Kidney epithelial cell (primary cell): ENCODE measurements at regions not wholly inside any gene's neighbourhood (a gene's known extent, or its start where the extent isn't known, plus 50 kb on each side); places are given as distances from the start of the nearest gene placed in this dataset.

ENCODE experiments used
- DNase-seq: peaks from one replicate; pipeline ENCODE4 v3.0.0-alpha.2; 2010; ENCODE audit warnings: low read depth
- H3K27me3 ChIP-seq: 2 replicates; pipeline ENCODE4 v1.6.0; 2011; ENCODE audit warnings: low read length; ENCODE audit not compliant: control insufficient read depth, insufficient read depth
- H3K36me3 ChIP-seq: 2 replicates; pipeline ENCODE4 v1.5.1; 2011; ENCODE audit warnings: low read length; ENCODE audit not compliant: control insufficient read depth, insufficient read depth
- H3K4me3 ChIP-seq: 2 replicates; pipeline ENCODE4 v1.5.1; 2011; ENCODE audit warnings: low read depth, mild to moderate bottlenecking, control low read depth, low read length
- CTCF ChIP-seq: IDR thresholded peaks from 2 replicates; pipeline ENCODE4 v1.5.1; 2011; ENCODE audit warnings: mild to moderate bottlenecking, moderate library complexity, low read length, control low read depth, inconsistent platforms; ENCODE audit not compliant: insufficient read depth, poor library complexity, severe bottlenecking

GRCh38 chr2:8171608-8172007, 510.2 kb upstream of the ID2 start:
- Histone ChIP-seq H3K4me3 (no peak overlapping the region), H3K27me3 (no peaks in the 10 kb centered on the region), H3K36me3 (no peaks in the 10 kb centered on the region)
- DNase-seq: no peak
- no peak for TF ChIP-seq CTCF

GRCh38 chr2:8172661-8173060, 509.2 kb upstream of the ID2 start:
- Histone ChIP-seq H3K4me3 (no peak overlapping the region), H3K27me3 (no peaks in the 10 kb centered on the region), H3K36me3 (no peaks in the 10 kb centered on the region)
- TF ChIP-seq CTCF: no peak
- DNase-seq: no peak

DNA sequence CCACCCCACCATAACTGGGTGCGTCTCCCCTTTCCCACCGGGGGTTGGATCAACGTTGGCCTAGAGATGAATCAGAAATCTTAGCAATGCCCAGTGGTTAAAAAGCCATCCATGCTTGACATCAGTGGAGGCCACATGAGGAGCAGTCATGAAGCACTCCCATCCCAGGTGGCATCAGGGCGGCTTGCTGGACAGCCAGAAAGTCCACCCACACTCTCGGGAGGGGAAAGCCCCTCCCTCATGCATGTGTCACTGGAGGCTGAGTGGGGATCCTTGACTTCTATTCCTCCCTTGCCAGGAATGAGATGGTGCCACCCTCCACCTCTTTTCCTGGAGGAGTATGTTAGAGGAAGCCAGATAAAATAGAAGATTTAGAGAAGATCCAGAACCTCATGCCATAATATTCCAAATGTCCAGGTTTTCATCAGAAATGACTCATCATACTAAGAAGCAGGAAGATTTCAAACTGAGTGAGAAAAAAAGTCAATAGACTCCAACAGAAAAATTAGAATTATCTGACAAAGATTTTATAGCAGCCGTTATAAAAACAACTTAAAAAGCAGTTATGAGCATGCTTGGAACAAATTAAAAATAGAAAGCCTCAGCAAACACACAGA, 507.1 kb upstream of the ID2 start:
- Histone ChIP-seq H3K27me3 (no peaks in the 10 kb centered on the region), H3K4me3 (no peak overlapping the region), H3K36me3 (no peaks in the 10 kb centered on the region)
- TF ChIP-seq CTCF: no peak
- no peak for DNase-seq

GRCh38 chr2:8176887-8177286, 505.0 kb upstream of the ID2 start:
- Histone ChIP-seq H3K36me3 (no peaks in the 10 kb centered on the region), H3K27me3 (no peaks in the 10 kb centered on the region), H3K4me3 (no peak overlapping the region)
- TF ChIP-seq CTCF: no peak
- DNase-seq: no peak

DNA sequence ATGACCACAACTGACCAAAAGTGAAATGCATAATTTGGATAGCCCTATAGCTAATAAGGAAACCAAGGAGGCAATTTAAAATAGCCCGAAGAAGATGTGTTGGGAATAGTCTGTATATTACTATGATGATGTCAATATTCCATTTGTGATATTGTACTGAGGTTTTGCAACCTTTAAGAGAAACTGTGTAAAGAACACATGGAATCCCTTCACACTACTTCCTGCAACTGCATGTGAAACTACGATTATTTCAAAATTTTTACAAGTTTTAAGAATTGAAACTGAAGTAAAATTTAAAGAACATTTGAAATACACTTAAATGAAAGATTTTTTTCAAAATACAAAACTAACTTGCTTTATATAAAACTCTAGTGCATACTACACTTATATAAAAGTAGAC, 504.3 kb upstream of the ID2 start:
- Histone ChIP-seq H3K36me3 (no peaks in the 10 kb centered on the region), H3K27me3 (no peaks in the 10 kb centered on the region), H3K4me3 (no peak overlapping the region)
- DNase-seq: no peak
- no peak for TF ChIP-seq CTCF

- TF ChIP-seq CTCF: no peak
- H3K36me3 ChIP-seq: no peaks in the 10 kb centered on the region
- no peak for DNase-seq
- H3K27me3 ChIP-seq: no peaks in the 10 kb centered on the region
- no peak overlapping the region for H3K4me3 ChIP-seq
These were observed 502.9 kb upstream of the ID2 start for GRCh38 chr2:8178911-8179310.
